Tongue (tissue), 1 donor: ENCODE measurements at regions not wholly inside any gene's neighbourhood (a gene's known extent, or its start where the extent isn't known, plus 50 kb on each side); places are given as distances from the start of the nearest gene placed in this dataset.
"Not testable (repeated sequence)": the region's sequence is repeated elsewhere in the genome, so short reads cannot be mapped to it uniquely, and the experiment has no call there.

Experiments
- DNase-seq: peaks from one replicate; pipeline ENCODE4 v3.0.0-alpha.2; 2015

DNA sequence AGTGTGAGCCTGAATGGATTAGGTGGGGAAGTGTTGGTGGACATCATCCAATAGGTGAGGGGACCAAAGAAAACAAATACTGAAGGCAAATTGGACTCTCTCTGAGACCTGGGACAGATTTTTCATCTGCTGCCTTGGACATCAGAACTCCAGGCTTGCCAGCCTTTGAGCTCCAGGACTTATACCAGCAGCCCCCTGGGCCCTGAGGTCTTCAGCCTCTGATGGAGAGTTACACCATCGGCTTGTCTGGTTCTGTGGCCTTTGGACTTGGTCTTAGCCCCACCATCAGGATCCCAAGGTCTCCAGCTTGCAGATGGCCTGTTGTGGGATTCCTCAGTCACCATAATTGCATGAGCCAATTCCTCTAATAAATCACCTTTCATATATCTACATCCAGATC is 80.8 kb upstream of the SLC8A3 start:
- no peak for DNase-seq

GRCh38 chr14:70268760-70269159 is 80.0 kb upstream of the SLC8A3 start:
- no peak for DNase-seq

- no peak for DNase-seq
Measured at GRCh38 chr14:70266157-70266556, 77.4 kb upstream of the SLC8A3 start.

- DNase-seq: no peak
Measured at GRCh38 chr14:70265422-70265821, 76.7 kb upstream of the SLC8A3 start.

GRCh38 chr14:70259420-70259819 is 70.7 kb upstream of the SLC8A3 start:
- no peak for DNase-seq

DNA sequence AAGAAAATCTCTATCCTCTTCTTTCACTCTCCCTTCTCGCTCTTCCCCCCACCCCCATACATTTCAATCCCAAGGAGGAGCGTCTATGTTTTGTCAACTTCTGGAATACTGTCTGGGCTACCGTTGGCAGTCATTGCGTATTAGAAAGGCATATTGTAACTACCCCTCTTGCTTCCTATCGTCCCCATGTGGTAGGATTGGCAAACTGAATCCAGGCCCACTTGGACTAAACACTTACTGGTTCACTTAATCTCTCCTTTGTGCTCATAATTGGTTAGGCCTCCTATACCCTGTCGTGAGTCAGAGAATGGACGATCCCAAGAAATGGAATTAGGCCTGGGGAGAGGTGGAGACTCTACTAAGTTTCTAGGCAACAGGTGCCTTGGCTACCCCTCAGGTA is 68.8 kb upstream of the SLC8A3 start:
- DNase-seq: no peak

GRCh38 chr14:70256601-70257000 is 67.8 kb upstream of the SLC8A3 start:
- DNase-seq: no peak

- peak; percentile 19 for DNase-seq
Measured at GRCh38 chr14:70255071-70256057, 66.6 kb upstream of the SLC8A3 start.

DNA sequence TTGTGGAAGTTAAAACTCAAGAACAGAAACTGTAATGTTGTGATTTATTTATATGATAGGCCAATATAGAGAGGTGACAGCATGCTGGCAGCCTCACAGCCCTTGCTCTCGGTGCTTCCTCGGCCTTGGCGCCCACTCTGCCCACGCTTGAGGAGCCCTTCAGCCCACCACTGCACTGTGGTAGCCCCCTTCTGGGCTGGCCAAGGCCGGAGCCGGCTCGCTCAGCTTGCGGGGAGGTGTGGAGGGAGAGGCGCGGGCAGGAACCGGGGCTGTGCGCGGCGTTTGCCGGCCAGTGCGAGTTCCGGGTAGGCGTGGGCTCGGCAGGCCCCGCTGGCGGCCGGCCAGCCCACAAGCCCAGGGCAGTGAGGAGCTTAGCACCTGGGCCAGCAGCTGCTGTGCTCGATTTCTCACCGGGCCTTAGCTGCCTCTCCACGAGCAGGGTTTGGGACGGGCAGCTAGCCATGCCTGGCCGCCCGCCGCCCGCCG is 65.8 kb upstream of the SLC8A3 start:
- peak; percentile 76 for DNase-seq

- DNase-seq: not testable (repeated sequence)
Measured at GRCh38 chr14:70253547-70253946, 64.8 kb upstream of the SLC8A3 start.

DNA sequence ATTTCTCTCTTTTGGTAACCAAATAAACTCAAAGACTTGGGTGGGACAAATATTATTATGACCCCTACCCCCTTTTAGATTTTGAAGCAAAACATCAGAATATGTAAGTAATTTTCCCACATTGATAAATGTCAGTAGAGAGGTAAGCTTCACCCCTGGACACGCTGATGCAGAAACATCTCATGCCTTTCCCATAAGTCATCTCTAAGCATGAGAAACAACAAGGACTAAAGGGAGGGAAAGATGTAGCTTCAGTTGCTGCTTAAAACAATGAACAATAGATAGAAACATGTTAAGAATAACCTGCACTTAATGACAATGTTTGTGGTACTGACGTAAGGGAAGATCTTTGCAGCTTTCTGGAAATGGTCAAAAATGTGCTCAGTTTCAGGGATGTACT is 56.3 kb upstream of the SLC8A3 start:
- no peak for DNase-seq

- no peak for DNase-seq
Measured at GRCh38 chr14:70239802-70240201, 51.1 kb upstream of the SLC8A3 start.

- DNase-seq: not testable (repeated sequence)
Measured at GRCh38 chr14:70238635-70239034, 49.9 kb upstream of the SLC8A3 start.
